ENCODE measurements at regions not wholly inside any gene's neighbourhood (a gene's known extent, or its start where the extent isn't known, plus 50 kb on each side); places are given as distances from the start of the nearest gene placed in this dataset.

- no peak for ATAC-seq
These were observed 168.0 kb upstream of the PACRGL start for GRCh38 chr4:20532116-20532790.

GRCh38 chr4:20532871-20533870 lies 167.1 kb upstream of the PACRGL start:
- ATAC-seq = no peak

GRCh38 chr4:20538905-20539304 lies 161.4 kb upstream of the PACRGL start:
- no peak for ATAC-seq

- no peak for ATAC-seq
These were observed 157.1 kb upstream of the PACRGL start for GRCh38 chr4:20543131-20543530.

- ATAC-seq = no peak
These were observed 155.6 kb upstream of the PACRGL start for GRCh38 chr4:20544645-20545044.

GRCh38 chr4:20552004-20552403 lies 148.3 kb upstream of the PACRGL start:
- no peak for ATAC-seq

- ATAC-seq = no peak
These were observed 146.1 kb upstream of the PACRGL start for GRCh38 chr4:20554134-20554533.

- ATAC-seq = no peak
These were observed 135.1 kb upstream of the PACRGL start for GRCh38 chr4:20565075-20565721.

- ATAC-seq = no peak
These were observed 129.1 kb upstream of the PACRGL start for GRCh38 chr4:20570981-20571715.

GRCh38 chr4:20572976-20573375 lies 127.3 kb upstream of the PACRGL start:
- no peak for ATAC-seq

GRCh38 chr4:20574986-20575385 lies 125.3 kb upstream of the PACRGL start:
- ATAC-seq = no peak

GRCh38 chr4:20575486-20575885 lies 124.8 kb upstream of the PACRGL start:
- no peak for ATAC-seq

GRCh38 chr4:20576861-20577260 lies 123.4 kb upstream of the PACRGL start:
- no peak for ATAC-seq

GRCh38 chr4:20577702-20578101 lies 122.6 kb upstream of the PACRGL start:
- ATAC-seq = no peak

GRCh38 chr4:20580907-20581306 lies 119.4 kb upstream of the PACRGL start:
- ATAC-seq = no peak

GRCh38 chr4:20589436-20589835 lies 110.8 kb upstream of the PACRGL start:
- no peak for ATAC-seq

- ATAC-seq = no peak
These were observed 109.4 kb upstream of the PACRGL start for GRCh38 chr4:20590849-20591248.

- no peak for ATAC-seq
These were observed 108.7 kb upstream of the PACRGL start for GRCh38 chr4:20591571-20591970.

GRCh38 chr4:20592013-20592412 lies 108.2 kb upstream of the PACRGL start:
- no peak for ATAC-seq

GRCh38 chr4:20592663-20593062 lies 107.6 kb upstream of the PACRGL start:
- no peak for ATAC-seq

- no peak for ATAC-seq
These were observed 101.6 kb upstream of the PACRGL start for GRCh38 chr4:20598626-20599025.

- ATAC-seq = no peak
These were observed 96.5 kb upstream of the PACRGL start for GRCh38 chr4:20603671-20604313.

Measured in activated CD4-positive, CD25-positive, alpha-beta regulatory T cell treated with anti-CD3 and anti-CD28 coated beads, Interleukin-2, amount 50 U/mL, for 24 hours (primary cell).